Testis (tissue), 2 donors: ENCODE measurements at regions not wholly inside any gene's neighbourhood (a gene's known extent, or its start where the extent isn't known, plus 50 kb on each side); places are given as distances from the start of the nearest gene placed in this dataset.

Experiments used
- DNase-seq: peaks from one replicate; pipeline ENCODE4 v3.0.0-alpha.2; 2019
- H3K27ac ChIP-seq, 2 donors: fragments of 200-600 bp; sonication (generic); one replicate each; pipeline ENCODE4 v1.5.1; 2019
- H3K27me3 ChIP-seq: fragments of 200-600 bp; sonication (generic); one replicate; pipeline ENCODE4 v1.5.1; 2019
- H3K36me3 ChIP-seq: fragments of 200-600 bp; sonication (generic); one replicate; pipeline ENCODE4 v1.5.1; 2017; ENCODE audit warnings: low read depth; ENCODE audit errors: missing control alignments
- H3K4me1 ChIP-seq: fragments of 200-600 bp; sonication (generic); one replicate; pipeline ENCODE4 v1.5.1; 2019
- H3K4me3 ChIP-seq, 2 donors: fragments of 200-600 bp; sonication (generic); one replicate each; pipeline ENCODE4 v1.5.1; 2017 to 2019
- H3K9me3 ChIP-seq: fragments of 200-600 bp; sonication (generic); one replicate; pipeline ENCODE4 v1.5.1; 2017
- POLR2A ChIP-seq: fragments of 450-650 bp; IDR thresholded peaks from one replicate; pipeline ENCODE4 v1.6.1; 2017; ENCODE audit warnings: antibody characterized with exemption, mild to moderate bottlenecking, moderate library complexity
- WGBS, 2 donors: methylation state at CpG; one replicate each; pipeline ENCODE4 v1.1.5; 2018; 5-methylcytosine and 5-hydroxymethylcytosine counted together
- intact Hi-C: fragments of 100-400 bp; cut with DNase I; formaldehyde crosslinking; loops from one replicate; pipeline ENCODE4 v1.15.1; 2023; ENCODE audit warnings: low total_unique reads
- TF ChIP-seq, protein P1 (sequence below), 3 experiments: fragments of 450-650 bp in 2 of 3; fragments of 200-600 bp in 1 of 3; sonication (generic) in 1 of 3; IDR thresholded peaks; one replicate each; pipeline ENCODE4 v1.5.1; 2016 to 2019; ENCODE audit warnings: antibody characterized with exemption in 3 of 3, mild to moderate bottlenecking in 2 of 3, moderate library complexity in 1 of 3

DNA sequence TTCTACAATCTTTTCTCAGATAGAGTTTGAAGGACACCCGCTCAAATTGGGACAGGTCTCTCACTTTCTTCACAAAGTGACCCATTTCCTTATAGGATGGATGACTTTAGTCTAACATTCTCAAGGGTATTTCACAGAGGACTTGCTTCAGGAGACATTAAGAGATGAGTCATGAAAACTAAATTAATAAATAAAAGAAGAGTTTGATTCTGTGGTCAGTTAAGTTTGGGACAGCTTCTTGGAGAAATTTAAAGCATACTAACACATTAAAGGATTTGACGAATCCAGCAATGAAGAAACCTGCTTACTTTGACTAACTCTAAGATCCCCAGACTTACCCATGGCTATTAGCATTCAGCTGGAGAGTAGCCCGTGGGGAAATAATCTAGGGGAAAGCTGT, 95.6 kb upstream of the RAB3GAP2 start:
- WGBS, 2 donors: 90 to 99% methylated on average over 3 of the region's 3 CpGs
- no peak for TF ChIP-seq POLR2A
- no peak overlapping the region for H3K27ac ChIP-seq
- no peak for DNase-seq
- H3K4me3 ChIP-seq: no peak overlapping the region
- no peaks in the 10 kb centered on the region for H3K9me3 ChIP-seq
- intact Hi-C loops: no loop called here
- no peaks in the 10 kb centered on the region for H3K27me3 ChIP-seq
- H3K4me1 ChIP-seq: no peaks in the 10 kb centered on the region
- no peaks in the 10 kb centered on the region for H3K36me3 ChIP-seq

DNA sequence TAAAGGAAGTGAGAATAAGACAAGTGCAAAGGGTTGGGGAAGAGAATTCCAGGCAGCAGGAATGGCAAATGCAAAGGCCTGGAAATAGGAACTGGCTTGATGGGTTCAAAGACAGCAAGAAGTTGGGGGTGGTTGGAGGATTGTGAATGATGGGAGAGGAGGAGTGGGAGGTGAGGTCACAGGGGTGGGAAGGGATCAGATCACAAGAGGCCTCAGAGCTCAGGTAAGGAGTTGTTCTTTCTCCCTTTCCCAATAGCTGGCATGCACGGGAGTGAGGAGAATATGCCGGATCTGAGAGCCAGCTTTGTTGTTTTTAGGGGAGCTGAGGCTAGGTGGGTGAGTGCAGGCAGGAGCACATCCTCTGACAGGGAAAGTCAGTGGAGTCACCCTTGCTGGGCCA, 94.0 kb upstream of the RAB3GAP2 start:
- intact Hi-C loops: no loop called here
- 83 to 88% methylated on average over 2 of the region's 2 CpGs for WGBS, 2 donors
- H3K27ac ChIP-seq: no peak overlapping the region
- no peak overlapping the region for H3K4me3 ChIP-seq
- no peak for DNase-seq
- H3K9me3 ChIP-seq: no peaks in the 10 kb centered on the region
- no peak for TF ChIP-seq POLR2A
- TF ChIP-seq, protein P1, sequence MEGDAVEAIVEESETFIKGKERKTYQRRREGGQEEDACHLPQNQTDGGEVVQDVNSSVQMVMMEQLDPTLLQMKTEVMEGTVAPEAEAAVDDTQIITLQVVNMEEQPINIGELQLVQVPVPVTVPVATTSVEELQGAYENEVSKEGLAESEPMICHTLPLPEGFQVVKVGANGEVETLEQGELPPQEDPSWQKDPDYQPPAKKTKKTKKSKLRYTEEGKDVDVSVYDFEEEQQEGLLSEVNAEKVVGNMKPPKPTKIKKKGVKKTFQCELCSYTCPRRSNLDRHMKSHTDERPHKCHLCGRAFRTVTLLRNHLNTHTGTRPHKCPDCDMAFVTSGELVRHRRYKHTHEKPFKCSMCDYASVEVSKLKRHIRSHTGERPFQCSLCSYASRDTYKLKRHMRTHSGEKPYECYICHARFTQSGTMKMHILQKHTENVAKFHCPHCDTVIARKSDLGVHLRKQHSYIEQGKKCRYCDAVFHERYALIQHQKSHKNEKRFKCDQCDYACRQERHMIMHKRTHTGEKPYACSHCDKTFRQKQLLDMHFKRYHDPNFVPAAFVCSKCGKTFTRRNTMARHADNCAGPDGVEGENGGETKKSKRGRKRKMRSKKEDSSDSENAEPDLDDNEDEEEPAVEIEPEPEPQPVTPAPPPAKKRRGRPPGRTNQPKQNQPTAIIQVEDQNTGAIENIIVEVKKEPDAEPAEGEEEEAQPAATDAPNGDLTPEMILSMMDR (IDR thresholded peaks at IDR 0.05): no peak
- H3K4me1 ChIP-seq: no peaks in the 10 kb centered on the region
- no peaks in the 10 kb centered on the region for H3K27me3 ChIP-seq
- no peaks in the 10 kb centered on the region for H3K36me3 ChIP-seq

DNA sequence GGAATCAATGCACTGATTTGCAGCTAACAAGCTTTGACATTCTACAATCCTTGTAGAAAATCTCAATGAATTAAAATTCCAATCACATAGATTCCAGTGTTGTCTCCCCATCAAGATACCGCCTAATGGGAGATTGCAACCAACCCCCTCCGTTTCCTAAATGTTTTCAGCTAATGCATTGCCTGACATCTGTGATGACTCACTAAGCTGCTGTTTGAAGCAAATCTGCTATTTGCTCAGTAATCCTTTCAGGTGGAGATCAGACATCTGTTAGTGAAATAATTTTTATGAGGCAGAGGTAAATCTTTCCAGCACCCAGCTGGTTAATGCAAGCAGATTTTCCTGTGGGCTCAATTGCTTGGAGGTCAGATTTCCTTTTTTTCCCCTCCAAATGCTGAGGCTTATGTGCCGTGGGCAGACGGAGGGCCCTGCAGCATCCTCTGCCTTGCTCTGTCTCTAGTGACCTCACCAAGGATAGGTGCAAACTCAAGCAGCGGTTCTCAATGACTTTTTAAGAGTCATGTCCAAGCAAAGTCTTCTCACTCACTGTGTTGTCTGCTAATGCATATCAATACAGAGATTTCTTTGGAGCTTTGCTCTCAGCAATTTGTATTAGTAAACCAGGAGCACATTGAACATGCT, 91.1 kb upstream of the RAB3GAP2 start:
- WGBS, 2 donors: 74 to 76% methylated on average over 5 of the region's 5 CpGs
- no peaks in the 10 kb centered on the region for H3K4me1 ChIP-seq
- intact Hi-C loops: no loop called here
- no peak overlapping the region for H3K27ac ChIP-seq
- H3K4me3 ChIP-seq: no peak overlapping the region
- no peaks in the 10 kb centered on the region for H3K9me3 ChIP-seq
- H3K27me3 ChIP-seq: no peaks in the 10 kb centered on the region
- DNase-seq: no peak
- TF ChIP-seq, protein P1 (IDR thresholded peaks at IDR 0.05): no peak
- no peak for TF ChIP-seq POLR2A
- no peaks in the 10 kb centered on the region for H3K36me3 ChIP-seq

DNA sequence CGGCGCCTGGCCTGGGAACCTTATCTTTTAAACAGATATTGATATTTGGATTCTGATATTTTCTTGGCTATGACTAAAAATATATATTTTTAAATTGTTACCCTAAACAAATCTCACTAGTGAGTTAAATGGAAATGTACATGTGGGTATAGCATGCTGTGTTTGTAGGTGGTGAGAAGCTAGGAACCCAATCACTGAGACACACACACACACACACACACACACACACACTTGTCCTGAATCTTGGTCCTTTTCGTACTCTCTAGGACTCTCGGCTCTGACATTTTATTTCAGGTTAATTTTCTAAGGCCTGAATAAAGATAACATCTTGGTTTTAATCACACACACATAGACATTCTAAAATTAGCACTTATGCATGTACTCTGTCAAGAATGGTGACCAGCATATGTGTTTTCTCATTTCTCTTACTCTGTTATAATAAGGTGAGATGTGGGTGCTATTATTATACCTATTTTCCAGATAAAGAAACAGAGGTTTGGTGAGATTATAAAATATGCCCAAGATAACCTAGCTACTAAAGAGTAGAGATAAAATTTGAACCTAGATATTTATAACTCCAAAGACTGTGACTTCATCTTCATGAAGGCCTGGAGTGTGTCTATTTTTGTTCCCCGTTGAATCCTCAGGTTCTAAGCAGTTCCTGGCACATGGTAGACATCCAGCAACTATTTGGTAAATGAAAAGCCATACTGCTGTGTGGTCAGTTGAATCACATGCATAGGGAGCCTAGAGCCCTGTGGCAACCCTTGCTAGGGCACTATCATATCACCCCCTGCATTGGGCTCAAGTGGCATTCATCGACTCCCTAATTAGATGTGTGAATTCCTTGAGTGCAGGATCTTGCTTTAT, 85.0 kb upstream of the RAB3GAP2 start:
- Histone ChIP-seq H3K36me3 (no peaks in the 10 kb centered on the region), H3K4me3 (no peak overlapping the region), H3K9me3 (no peaks in the 10 kb centered on the region), H3K27me3 (no peaks in the 10 kb centered on the region), H3K27ac (no peak overlapping the region), H3K4me1 (no peaks in the 10 kb centered on the region)
- WGBS, 2 donors: 91 to 92% methylated on average over 6 of the region's 6 CpGs
- intact Hi-C loops: no loop called here
- no peak for DNase-seq
- TF ChIP-seq, protein P1 (IDR thresholded peaks at IDR 0.05): no peak
- no peak for TF ChIP-seq POLR2A

DNA sequence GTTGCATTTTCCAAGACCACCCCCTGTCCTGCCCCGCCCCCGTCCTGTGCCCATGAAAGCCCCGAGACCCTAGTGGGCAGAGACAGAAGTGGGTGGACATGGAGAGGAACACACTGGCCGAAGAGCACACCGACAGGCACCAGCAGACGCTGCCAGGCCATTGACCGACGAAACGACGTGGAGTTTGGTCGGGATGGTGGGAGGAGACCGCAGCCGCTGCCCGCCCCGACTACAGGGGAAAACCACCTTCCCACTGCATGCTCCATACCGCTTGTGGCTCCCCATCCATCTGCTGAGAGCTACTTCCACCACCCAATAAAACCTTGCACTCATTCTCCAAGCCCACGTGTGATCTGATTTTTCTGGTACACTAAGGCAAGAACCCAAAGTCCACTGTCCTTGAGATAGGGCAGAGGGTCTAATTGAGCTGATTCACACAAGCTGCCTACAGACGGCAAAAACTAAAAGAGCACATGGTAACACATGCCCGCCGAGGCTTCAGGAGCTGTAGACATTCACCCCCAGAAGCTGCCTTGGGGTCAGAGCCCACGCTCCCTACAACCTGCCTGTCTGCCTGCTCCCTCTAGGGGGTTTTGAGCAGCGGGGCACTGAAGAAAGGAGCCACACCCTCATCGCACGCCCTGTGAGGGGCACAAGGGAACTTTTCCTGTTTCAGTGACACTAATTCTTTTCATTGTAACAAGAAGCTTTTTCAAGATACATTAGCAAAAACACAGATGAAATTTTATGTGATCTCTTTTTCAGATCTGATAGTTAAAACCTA, 81.2 kb upstream of the RAB3GAP2 start:
- no peaks in the 10 kb centered on the region for H3K9me3 ChIP-seq

More for the DNA sequence above, 81.2 kb upstream of the RAB3GAP2 start:
- H3K27me3 ChIP-seq: no peaks in the 10 kb centered on the region
- no peak for DNase-seq
- intact Hi-C loops: no loop called here
- peak overlapping the region in 1 of 2 donors; percentile 14 for H3K4me3 ChIP-seq
- no peaks in the 10 kb centered on the region for H3K36me3 ChIP-seq
- no peaks in the 10 kb centered on the region for H3K4me1 ChIP-seq
- H3K27ac ChIP-seq: no peak overlapping the region
- 74 to 76% methylated on average over 23 to 24 of the region's 24 CpGs for WGBS, 2 donors
- TF ChIP-seq, protein P1 (IDR thresholded peaks at IDR 0.05): no peak
- TF ChIP-seq POLR2A: no peak
